Dendritic cell treated with granulocyte-macrophage colony-stimulating factor and Interleukin-4, amounts not matched to agents 40 ng/mL and 50 ng/mL, for 4 days (primary cell): ENCODE measurements at regions not wholly inside any gene's neighbourhood (a gene's known extent, or its start where the extent isn't known, plus 50 kb on each side); places are given as distances from the start of the nearest gene placed in this dataset.

Experiments used
- H3K27ac Mint-ChIP-seq: one replicate; pipeline ENCODE4 v1.8.0; 2022; ENCODE audit warnings: mild to moderate bottlenecking, mixed read lengths
- H3K27me3 Mint-ChIP-seq: one replicate; pipeline ENCODE4 v1.8.0; 2022; ENCODE audit warnings: mild to moderate bottlenecking, mixed read lengths
- H3K36me3 Mint-ChIP-seq: one replicate; pipeline ENCODE4 v1.8.0; 2022; ENCODE audit warnings: low read depth, mixed read lengths
- H3K4me1 Mint-ChIP-seq: one replicate; pipeline ENCODE4 v1.8.0; 2022; ENCODE audit warnings: low read depth, mixed read lengths
- H3K4me3 Mint-ChIP-seq: one replicate; pipeline ENCODE4 v1.8.0; 2022; ENCODE audit warnings: mild to moderate bottlenecking, moderate library complexity, mixed read lengths
- H3K9me3 Mint-ChIP-seq: one replicate; pipeline ENCODE4 v1.8.0; 2022; ENCODE audit warnings: mixed read lengths
- intact Hi-C: fragments of 100-400 bp; cut with micrococcal nuclease; formaldehyde crosslinking; loops from one replicate; pipeline ENCODE4 v1.15.0; 2022

- Mint-ChIP-seq H3K9me3 (no peaks in the 10 kb centered on the region), H3K27me3 (peaks cover 21% of the 10 kb centered on the region), H3K4me1 (peaks cover 15% of the 10 kb centered on the region), H3K4me3 (no peak overlapping the region), H3K36me3 (no peaks in the 10 kb centered on the region), H3K27ac (no peak overlapping the region)
- intact Hi-C loops: no loop called here
These were observed 118.2 kb upstream of the COPS8 start for GRCh38 chr2:236967499-236967783.

- Mint-ChIP-seq H3K36me3 (no peaks in the 10 kb centered on the region), H3K27ac (no peak overlapping the region)
These were observed 117.4 kb upstream of the COPS8 start for GRCh38 chr2:236968101-236968879.

GRCh38 chr2:236968880-236969534 is 116.7 kb upstream of the COPS8 start:
- Mint-ChIP-seq H3K27ac (no peak overlapping the region), H3K36me3 (no peaks in the 10 kb centered on the region), H3K9me3 (no peaks in the 10 kb centered on the region), H3K4me3 (no peak overlapping the region), H3K4me1 (peaks cover 29% of the 10 kb centered on the region), H3K27me3 (peaks cover 25% of the 10 kb centered on the region)
- intact Hi-C loops: no loop called here

More at GRCh38 chr2:236968101-236968879, 117.4 kb upstream of the COPS8 start:
- H3K27me3 Mint-ChIP-seq: peaks cover 26% of the 10 kb centered on the region
- H3K9me3 Mint-ChIP-seq: no peaks in the 10 kb centered on the region
- no peak overlapping the region for H3K4me3 Mint-ChIP-seq
- intact Hi-C loops: no loop called here
- peaks cover 24% of the 10 kb centered on the region for H3K4me1 Mint-ChIP-seq

GRCh38 chr2:236969767-236970655 is 115.7 kb upstream of the COPS8 start:
- Mint-ChIP-seq H3K27ac (no peak overlapping the region), H3K9me3 (no peaks in the 10 kb centered on the region), H3K4me3 (no peak overlapping the region), H3K36me3 (no peaks in the 10 kb centered on the region), H3K27me3 (peaks cover 25% of the 10 kb centered on the region), H3K4me1 (peaks cover 39% of the 10 kb centered on the region)
- intact Hi-C loops: no loop called here

- H3K4me1 Mint-ChIP-seq: peaks cover 46% of the 10 kb centered on the region
- intact Hi-C loops: no loop called here
- H3K27ac Mint-ChIP-seq: no peak overlapping the region
- no peaks in the 10 kb centered on the region for H3K36me3 Mint-ChIP-seq
- H3K9me3 Mint-ChIP-seq: no peaks in the 10 kb centered on the region
- H3K4me3 Mint-ChIP-seq: no peak overlapping the region
- peaks cover 28% of the 10 kb centered on the region for H3K27me3 Mint-ChIP-seq
These were observed 115.1 kb upstream of the COPS8 start for GRCh38 chr2:236970656-236971010.

- no peak overlapping the region for H3K4me3 Mint-ChIP-seq
- no peak overlapping the region for H3K27ac Mint-ChIP-seq
- H3K27me3 Mint-ChIP-seq: peaks cover 29% of the 10 kb centered on the region
- H3K9me3 Mint-ChIP-seq: no peaks in the 10 kb centered on the region
- H3K4me1 Mint-ChIP-seq: peaks cover 52% of the 10 kb centered on the region
- no peaks in the 10 kb centered on the region for H3K36me3 Mint-ChIP-seq
- intact Hi-C loops: no loop called here
These were observed 114.4 kb upstream of the COPS8 start for GRCh38 chr2:236971131-236971821.

GRCh38 chr2:236971919-236972381 is 113.7 kb upstream of the COPS8 start:
- Mint-ChIP-seq H3K9me3 (no peaks in the 10 kb centered on the region), H3K4me1 (peaks cover 59% of the 10 kb centered on the region), H3K4me3 (no peak overlapping the region), H3K27me3 (peaks cover 34% of the 10 kb centered on the region), H3K36me3 (no peaks in the 10 kb centered on the region), H3K27ac (peak overlapping the region; percentile 0)
- intact Hi-C loops: no loop called here

- Mint-ChIP-seq H3K36me3 (no peaks in the 10 kb centered on the region), H3K27me3 (peaks cover 33% of the 10 kb centered on the region), H3K4me3 (no peak overlapping the region), H3K9me3 (no peaks in the 10 kb centered on the region), H3K4me1 (peaks cover 62% of the 10 kb centered on the region), H3K27ac (peak overlapping the region; percentile 0)
- intact Hi-C loops: no loop called here
These were observed 113.0 kb upstream of the COPS8 start for GRCh38 chr2:236972491-236973342.

- intact Hi-C loops: no loop called here
These were observed 112.2 kb upstream of the COPS8 start for GRCh38 chr2:236973343-236973980.

GRCh38 chr2:236974148-236974547 is 111.5 kb upstream of the COPS8 start:
- Mint-ChIP-seq H3K36me3 (no peaks in the 10 kb centered on the region), H3K27ac (no peak overlapping the region), H3K27me3 (peaks cover 31% of the 10 kb centered on the region), H3K9me3 (no peaks in the 10 kb centered on the region), H3K4me1 (peaks cover 62% of the 10 kb centered on the region), H3K4me3 (no peak overlapping the region)
- intact Hi-C loops: no loop called here

More at GRCh38 chr2:236973343-236973980, 112.2 kb upstream of the COPS8 start:
- Mint-ChIP-seq H3K36me3 (no peaks in the 10 kb centered on the region), H3K27ac (no peak overlapping the region), H3K27me3 (peaks cover 33% of the 10 kb centered on the region), H3K4me1 (peaks cover 62% of the 10 kb centered on the region), H3K4me3 (no peak overlapping the region), H3K9me3 (no peaks in the 10 kb centered on the region)

GRCh38 chr2:236974752-236975151 is 110.9 kb upstream of the COPS8 start:
- H3K27ac Mint-ChIP-seq: no peak overlapping the region
- H3K4me3 Mint-ChIP-seq: no peak overlapping the region
- H3K36me3 Mint-ChIP-seq: no peaks in the 10 kb centered on the region
- intact Hi-C loops: no loop called here
- peaks cover 58% of the 10 kb centered on the region for H3K4me1 Mint-ChIP-seq
- peaks cover 27% of the 10 kb centered on the region for H3K27me3 Mint-ChIP-seq
- H3K9me3 Mint-ChIP-seq: no peaks in the 10 kb centered on the region

GRCh38 chr2:236975766-236976165 is 109.9 kb upstream of the COPS8 start:
- Mint-ChIP-seq H3K27ac (no peak overlapping the region), H3K36me3 (no peaks in the 10 kb centered on the region), H3K4me3 (no peak overlapping the region), H3K27me3 (peaks cover 28% of the 10 kb centered on the region), H3K4me1 (peaks cover 52% of the 10 kb centered on the region), H3K9me3 (no peaks in the 10 kb centered on the region)
- intact Hi-C loops: no loop called here
